ENCODE measurements at regions not wholly inside any gene's neighbourhood (a gene's known extent, or its start where the extent isn't known, plus 50 kb on each side); places are given as distances from the start of the nearest gene placed in this dataset.

DNA sequence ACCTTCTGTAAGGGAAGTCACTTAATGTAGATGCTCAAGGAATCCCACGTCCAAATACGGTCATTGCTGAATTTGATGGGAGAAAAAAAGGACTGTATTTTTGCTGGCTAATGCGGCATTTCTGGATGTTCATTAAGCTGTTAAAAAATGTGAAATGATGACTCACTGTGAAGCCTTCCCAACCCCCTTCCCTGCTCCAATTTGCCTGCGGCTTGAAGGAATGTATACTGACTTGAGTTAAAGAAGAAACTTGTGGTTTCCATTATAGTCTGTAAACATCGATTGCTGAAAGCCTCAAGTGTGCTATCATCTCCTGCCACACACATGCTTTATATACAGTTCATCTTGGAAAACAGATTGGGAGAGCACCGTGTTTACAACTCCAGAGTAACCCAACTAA, 249.1 kb upstream of the JAG1 start:
- no peak for TF ChIP-seq GATA2 (IDR thresholded peaks at IDR 0.05; ENCODE audit: low read depth, low read length)
- TF ChIP-seq GATA3 (IDR thresholded peaks at IDR 0.05; ENCODE audit: low read depth, low read length): no peak

Measured in SH-SY5Y (cell line).